Fibroblast of skin of left biceps (primary cell): ENCODE measurements at regions not wholly inside any gene's neighbourhood (a gene's known extent, or its start where the extent isn't known, plus 50 kb on each side); places are given as distances from the start of the nearest gene placed in this dataset.

Experiments used
- DNase-seq, 2 experiments: peaks; one replicate each; pipeline ENCODE4 v3.0.0-alpha.2; 2013; ENCODE audit warnings: low read depth in 2 of 2

GRCh38 chr14:97264516-97265230 is 467.5 kb downstream of the VRK1 start:
- DNase-seq: no peak

DNA sequence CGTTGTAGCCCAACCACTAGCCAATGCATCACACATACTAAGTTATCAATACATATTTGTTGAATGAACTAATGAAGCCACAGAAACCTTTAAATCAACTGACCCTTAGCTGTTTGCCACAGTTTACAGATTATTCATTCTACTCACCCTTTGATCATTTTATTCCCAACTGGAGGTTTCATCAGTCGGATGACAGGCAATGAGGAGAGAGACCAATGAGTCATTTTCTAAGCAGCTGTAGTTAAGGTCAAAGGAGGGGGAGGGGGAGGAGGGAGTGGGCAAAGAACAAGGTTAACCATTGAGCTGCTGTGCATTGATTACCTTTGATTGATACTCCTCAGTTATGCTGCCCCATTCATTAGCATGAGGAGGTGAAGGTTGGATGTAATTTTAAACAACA is 469.5 kb downstream of the VRK1 start:
- peak; percentile 45 to 50 for DNase-seq

DNA sequence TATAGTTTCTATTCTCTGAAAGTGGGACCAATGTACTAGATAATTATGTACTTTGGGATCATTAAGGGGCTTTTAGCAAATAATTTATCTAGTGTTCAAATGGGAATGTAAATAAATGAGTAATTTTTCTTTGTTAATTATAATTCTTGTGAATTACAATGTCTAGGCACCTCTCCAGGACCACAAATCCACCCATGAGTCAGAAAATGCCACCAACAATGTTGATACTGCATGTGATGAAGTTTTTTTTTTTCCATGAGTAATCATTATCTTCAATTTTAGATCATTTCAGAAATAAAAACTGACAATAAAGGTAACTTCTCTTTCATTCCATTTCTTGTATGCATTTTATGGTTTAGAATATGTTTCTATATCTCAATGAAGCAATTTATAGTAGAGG is 470.3 kb downstream of the VRK1 start:
- DNase-seq: no peak

- no peak for DNase-seq
Observed at GRCh38 chr14:97268097-97268496, 470.9 kb downstream of the VRK1 start.

- no peak for DNase-seq
Observed at GRCh38 chr14:97270308-97270707, 473.1 kb downstream of the VRK1 start.

DNA sequence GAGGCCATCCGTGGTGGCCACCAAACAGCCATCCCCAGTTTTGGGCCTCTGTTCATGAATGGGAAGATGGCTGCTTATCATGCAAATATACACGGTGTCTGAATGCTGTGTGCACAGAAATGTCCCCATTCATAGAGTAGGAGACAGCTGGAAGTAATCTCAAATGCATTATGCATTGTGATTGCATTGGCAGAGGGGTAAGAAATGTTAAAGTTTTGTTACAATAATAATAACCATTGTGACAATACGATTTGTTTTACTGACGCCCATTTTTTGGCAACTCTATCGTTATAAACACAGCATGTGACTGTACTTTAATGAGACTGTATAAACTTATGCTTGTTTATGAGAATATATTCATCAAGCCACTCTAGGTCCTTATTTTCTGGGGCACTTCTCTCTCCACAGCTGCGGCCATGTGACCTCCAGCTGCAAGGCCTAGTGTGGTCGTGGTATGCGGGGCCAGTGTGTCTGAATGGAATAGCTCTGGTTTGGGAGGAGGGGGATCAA is 474.3 kb downstream of the VRK1 start:
- no peak for DNase-seq

DNA sequence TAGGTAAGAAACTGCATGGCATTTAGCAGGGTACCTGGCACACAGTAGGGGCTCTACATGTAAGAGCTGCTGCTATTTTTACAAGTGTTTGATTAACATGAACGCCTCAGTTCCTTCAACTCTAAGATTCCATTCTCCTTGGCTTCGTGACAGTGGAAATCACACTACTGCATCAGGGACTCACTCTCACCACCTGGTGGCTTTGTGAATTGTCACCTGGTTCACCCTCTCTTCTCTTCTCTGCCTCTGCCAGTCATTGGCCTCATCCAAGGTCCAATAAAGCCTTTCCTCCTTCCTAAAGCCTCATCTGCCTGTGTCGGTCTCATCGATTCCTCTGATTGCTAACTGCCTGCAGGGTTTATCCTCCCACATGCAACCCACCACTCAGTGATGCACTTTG is 476.4 kb downstream of the VRK1 start:
- DNase-seq: no peak

DNA sequence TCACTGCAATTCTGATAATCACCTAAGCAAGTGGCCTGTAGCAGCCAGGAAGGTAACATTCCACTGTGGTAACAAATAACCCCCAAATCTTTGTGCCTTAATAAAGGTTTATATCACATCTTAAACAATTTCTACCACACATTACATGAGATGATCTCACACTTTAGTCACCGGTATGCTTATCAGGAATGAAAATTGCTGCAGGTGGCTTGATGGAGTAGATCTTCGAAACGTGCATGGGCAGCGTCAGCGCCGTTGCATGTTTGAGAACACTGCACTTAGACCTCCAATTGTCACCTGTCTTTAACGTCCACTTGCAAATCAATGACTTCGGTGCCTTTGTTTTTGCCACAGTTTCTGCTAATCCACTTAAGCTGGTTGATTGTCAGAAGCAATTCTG is 477.4 kb downstream of the VRK1 start:
- no peak for DNase-seq

DNA sequence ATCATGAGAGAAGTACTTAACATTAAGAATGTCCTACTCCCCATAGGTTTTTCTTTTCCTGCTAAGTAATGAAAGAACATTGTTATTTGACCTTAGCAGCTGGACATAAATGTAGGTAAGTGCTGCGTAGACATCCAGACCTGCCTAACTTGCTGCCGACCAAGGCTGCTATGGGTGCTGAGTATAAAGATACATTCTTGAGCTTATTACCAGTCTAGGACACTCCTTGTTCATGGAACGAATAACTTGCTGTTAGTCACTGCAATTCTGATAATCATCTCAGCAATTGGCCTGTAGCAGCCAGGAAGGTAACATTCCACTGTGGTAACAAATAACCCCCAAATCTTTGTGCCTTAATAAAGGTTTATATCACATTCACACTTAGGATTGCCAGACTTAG is 478.1 kb downstream of the VRK1 start:
- DNase-seq: no peak

GRCh38 chr14:97276573-97276972 is 479.4 kb downstream of the VRK1 start:
- DNase-seq: no peak

- DNase-seq: no peak
Observed at GRCh38 chr14:97277711-97278110, 480.5 kb downstream of the VRK1 start.

DNA sequence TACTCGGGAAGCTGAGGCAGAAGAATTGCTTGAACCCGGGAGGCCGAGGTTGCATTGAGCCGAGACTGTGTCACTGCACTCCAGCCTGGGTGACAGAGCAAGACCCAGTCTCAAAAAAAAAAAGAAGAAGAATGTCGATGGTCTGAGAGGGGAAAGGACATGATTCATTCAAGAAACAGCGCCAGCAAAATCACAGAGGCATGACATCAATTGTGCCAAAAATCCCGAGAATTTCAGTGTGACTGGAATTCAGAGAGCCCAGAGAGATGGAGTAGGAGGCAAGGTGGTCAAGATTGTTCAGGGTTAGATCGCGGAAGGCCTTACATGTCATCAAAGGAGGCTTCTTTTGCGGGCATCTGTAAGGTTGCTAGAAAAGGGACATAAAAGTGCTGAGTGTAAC is 483.3 kb downstream of the VRK1 start:
- DNase-seq: no peak

DNA sequence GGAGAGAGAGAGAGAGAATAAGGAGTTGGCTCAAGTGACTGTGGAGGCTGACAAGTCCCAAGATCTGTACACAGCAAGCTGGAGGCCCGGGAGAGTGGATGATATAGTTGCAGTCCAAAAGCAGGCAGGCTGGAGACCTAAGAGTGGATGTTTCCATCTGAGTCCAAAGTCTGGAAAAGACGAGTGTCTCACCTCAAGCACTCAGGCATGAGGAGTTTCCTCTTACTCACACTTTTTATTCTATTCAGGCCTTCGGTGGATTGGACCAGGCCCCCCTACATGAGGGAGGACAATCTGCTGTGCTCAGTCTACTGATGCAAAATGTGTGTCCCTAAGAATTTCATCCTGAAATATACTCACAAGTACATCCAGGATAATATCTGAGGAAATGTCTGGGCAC is 484.6 kb downstream of the VRK1 start:
- no peak for DNase-seq

DNA sequence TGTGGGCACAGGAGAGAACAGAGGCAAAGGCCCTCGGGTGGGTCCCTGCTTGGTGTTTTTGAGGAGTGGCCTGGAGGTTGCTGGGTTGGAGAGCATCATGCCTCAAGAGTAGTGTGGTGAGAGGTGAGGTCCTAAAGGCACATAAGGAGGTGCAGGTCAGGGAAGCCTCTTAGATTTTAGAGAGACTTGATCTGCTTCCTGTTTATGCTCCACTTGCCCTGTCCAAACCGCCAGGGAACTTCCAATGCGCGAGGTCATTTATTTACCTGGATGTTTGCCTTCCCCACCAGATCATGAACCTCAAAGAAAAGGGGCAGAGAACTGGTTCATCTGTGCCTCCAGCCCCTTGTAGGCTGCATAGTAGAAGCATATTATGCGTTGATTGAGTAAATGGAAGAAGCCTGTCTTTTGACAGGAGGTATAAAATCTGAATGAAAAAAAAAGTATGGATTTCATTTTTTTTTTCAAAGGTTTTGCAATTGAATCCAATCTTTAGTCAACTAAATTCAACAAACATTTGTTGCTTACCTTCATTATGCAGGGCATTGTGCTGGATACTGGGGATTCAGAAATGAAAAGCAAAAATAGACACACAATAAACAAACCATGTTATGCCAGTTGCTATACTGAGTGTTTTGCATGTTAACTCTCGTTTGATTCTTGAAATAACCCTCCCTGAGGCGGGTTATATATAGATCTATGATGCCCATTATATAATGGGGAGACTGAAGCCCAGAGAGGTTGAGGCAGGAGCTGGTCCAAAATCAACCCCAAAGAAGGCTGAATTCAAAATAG is 485.2 kb downstream of the VRK1 start:
- DNase-seq: no peak

- no peak for DNase-seq
Observed at GRCh38 chr14:97283005-97283403, 485.8 kb downstream of the VRK1 start.

- DNase-seq: no peak
Observed at GRCh38 chr14:97283426-97283825, 486.2 kb downstream of the VRK1 start.

DNA sequence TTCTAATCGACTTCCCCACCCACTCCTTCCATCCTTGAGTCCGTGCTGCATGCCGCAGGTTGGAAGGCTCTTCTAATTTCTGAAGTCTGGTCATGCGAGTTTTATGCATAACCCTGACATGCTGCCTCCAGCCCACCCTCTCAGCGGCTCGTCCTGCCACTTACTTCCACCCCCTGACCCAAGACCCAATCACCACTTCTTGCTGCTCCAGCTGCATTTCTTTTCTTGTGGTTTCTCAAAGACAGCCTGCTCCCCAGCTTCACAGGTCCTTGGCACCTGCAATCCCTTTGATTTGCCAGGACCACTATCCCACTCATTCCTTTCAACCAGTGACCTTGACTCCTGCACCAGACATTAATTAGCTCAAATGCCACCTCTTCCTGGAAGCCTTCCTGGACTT is 486.7 kb downstream of the VRK1 start:
- DNase-seq: no peak

DNA sequence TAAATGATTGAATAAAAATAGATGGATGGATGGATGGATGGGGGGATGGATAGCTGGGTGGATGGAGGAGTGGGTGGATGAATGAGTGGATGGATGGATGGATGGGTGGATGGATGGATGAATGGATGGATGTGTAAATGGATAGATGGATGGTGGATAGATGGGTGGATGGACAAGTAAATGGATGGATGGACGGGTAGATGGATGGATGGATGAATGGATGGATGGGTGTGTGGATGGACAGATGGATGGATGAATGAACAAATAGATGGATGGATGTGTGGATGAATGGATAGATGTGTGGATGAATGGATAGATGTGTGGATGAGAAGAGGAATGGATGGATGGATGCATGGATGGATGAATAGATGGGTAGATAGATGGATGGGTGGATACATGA is 490.8 kb downstream of the VRK1 start:
- DNase-seq: no peak

DNA sequence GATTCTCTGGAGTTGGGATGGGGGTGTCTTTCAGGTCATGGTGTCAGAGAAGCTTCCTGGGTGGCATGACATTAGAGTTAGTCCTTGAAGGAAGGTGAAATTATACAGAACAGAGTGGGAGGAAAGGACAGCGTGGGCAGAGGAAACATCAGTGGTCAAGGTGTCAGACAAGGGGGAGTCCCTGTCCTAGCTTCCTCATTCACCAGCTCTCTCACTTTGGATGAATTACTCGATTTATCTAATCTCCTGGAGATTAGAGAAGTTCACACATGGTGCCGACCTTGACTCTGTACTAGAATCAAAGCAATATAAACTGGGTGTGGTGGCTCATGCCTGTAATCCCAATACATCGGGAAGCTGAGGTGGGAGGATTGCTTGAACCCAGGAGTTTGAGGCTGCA is 492.9 kb downstream of the VRK1 start:
- DNase-seq: no peak

- DNase-seq: no peak
Observed at GRCh38 chr14:97290977-97291376, 493.8 kb downstream of the VRK1 start.

DNA sequence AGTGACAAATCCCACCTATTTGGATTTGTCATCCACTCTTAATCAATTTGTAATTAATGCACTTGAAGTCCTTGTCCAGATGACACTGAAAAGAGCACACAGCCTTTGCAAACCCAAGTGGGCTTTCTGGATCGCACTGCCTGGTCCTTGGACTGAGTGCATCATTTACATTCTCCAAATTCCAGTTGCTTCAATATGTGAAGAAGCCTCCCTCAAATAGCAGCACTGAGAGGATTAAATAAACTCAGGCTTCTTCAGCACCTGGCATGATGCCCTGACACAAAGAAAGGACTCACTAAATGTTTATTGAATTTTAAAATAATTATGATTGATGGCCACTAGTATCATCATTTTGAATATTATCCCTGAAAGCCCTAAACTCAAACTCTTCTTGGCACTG is 496.5 kb downstream of the VRK1 start:
- DNase-seq: no peak

- no peak for DNase-seq
Observed at GRCh38 chr14:97295108-97295710, 498.0 kb downstream of the VRK1 start.

DNA sequence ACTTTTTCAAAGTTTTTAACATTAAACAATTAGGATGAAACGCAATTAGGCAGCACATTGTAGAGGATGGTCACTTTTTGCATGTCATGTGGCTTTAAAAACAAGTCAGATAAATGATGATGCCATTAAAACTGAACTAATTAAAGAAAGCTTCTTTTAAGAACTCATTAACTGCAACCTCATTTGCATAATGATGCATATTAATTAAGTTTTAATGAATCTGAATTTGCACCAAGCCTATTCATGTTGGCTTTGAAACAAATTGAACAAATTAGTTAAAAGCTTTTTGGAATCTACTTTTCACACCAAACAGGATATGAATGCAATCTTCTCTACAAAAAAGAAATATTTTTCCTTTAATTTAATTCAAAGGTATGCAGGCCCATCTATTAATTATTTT is 499.0 kb downstream of the VRK1 start:
- DNase-seq: no peak
